ENCODE measurements at regions not wholly inside any gene's neighbourhood (a gene's known extent, or its start where the extent isn't known, plus 50 kb on each side); places are given as distances from the start of the nearest gene placed in this dataset.

DNA sequence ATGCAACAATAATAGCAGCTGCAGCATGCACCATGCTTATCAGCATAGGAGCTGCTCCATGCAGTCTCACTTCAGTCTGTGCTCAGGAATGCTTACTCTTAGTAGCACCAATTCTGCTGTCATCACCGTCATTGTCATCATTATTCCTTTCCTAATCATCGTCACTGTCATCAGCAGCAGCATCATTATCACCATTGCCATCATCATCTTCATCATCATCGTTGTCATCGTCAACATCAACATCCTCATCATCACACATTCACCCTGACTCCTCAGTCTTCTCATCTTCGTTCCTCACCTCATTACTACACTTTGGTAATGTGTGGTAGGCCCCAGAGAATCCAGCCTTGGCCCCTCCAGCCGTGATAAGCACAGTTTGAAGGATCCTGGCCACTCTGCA is 545.0 kb downstream of the TNS3 start:
- TF ChIP-seq EZH2 (IDR thresholded peaks at IDR 0.05; ENCODE audit: low read depth, low read length, severe bottlenecking) (no peak), RAD21 (IDR thresholded peaks at IDR 0.05 in 1 of 2, conservative IDR thresholded peaks at IDR 0.05 in 1 of 2; ENCODE audit: low read depth in 2 of 2, low read length in 2 of 2) (no peak), POLR2AphosphoS5 (IDR thresholded peaks at IDR 0.05; ENCODE audit: low read depth, low read length) (no peak), GABPA (IDR thresholded peaks at IDR 0.05; ENCODE audit: borderline replicate concordance, insufficient read depth, low read length) (no peak), SRF (IDR thresholded peaks at IDR 0.05; ENCODE audit: low read depth, low read length) (no peak), EP300 (IDR thresholded peaks at IDR 0.05; ENCODE audit: borderline replicate concordance in 1 of 2, low read depth in 2 of 2, low read length in 2 of 2) (no peak), POLR2A (IDR thresholded peaks at IDR 0.05; ENCODE audit: control extremely low read depth in 1 of 2, low read depth in 2 of 2, low read length in 2 of 2) (no peak), RFX5 (IDR thresholded peaks at IDR 0.05; ENCODE audit: borderline replicate concordance, low read depth, low read length) (no peak), ZNF274 (IDR thresholded peaks at IDR 0.05; ENCODE audit: borderline replicate concordance, extremely low read depth, low read length) (no peak), KDM1A (IDR thresholded peaks at IDR 0.05; ENCODE audit: borderline replicate concordance, low read length) (no peak), PHF8 (conservative IDR thresholded peaks at IDR 0.05; ENCODE audit: low read depth, low read length) (no peak)
- TF ChIP-seq, protein P1, sequence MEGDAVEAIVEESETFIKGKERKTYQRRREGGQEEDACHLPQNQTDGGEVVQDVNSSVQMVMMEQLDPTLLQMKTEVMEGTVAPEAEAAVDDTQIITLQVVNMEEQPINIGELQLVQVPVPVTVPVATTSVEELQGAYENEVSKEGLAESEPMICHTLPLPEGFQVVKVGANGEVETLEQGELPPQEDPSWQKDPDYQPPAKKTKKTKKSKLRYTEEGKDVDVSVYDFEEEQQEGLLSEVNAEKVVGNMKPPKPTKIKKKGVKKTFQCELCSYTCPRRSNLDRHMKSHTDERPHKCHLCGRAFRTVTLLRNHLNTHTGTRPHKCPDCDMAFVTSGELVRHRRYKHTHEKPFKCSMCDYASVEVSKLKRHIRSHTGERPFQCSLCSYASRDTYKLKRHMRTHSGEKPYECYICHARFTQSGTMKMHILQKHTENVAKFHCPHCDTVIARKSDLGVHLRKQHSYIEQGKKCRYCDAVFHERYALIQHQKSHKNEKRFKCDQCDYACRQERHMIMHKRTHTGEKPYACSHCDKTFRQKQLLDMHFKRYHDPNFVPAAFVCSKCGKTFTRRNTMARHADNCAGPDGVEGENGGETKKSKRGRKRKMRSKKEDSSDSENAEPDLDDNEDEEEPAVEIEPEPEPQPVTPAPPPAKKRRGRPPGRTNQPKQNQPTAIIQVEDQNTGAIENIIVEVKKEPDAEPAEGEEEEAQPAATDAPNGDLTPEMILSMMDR (IDR thresholded peaks at IDR 0.05; ENCODE audit: control extremely low read depth in 1 of 3, insufficient read depth in 1 of 3, low read depth in 1 of 3, low read length in 3 of 3) = no peak

Data from H1 (cell line).